ENCODE measurements at regions not wholly inside any gene's neighbourhood (a gene's known extent, or its start where the extent isn't known, plus 50 kb on each side); places are given as distances from the start of the nearest gene placed in this dataset.

DNA sequence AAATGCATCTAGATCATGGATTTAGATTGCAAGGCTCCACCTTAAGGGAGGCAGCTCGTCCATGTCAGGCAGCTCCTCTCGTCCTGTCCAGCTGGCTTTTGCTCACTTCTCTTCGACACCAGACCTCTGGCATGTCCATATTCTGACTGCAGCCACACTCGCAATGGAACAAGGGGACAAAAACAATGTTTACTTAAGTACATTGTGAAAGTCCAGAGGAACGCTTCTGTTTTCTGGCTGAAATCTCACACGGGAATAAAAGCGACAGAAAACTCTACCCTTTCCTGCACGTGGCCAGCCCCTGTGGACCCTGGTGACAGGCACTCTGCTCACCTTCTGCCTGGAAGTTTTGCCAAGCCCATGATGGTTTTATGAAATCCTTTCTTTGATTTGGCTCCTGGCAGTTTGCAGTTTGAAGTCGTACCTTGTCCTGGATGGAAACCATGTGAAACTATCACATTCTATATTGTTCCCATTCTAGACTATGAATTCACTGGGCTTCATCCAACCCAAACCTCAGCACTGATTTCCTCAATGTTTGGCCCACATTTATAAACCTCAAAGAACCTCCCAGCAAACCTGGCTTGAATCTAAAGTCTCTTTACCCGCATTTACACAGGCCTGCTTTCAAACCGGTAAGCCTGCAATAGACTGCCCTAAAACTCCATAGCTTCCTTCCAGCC is 134.3 kb upstream of the PIEZO2 start:
- peaks cover 0 to 4% (median 0%) of the 10 kb centered on the region in 5 experiments for H3K9me3 ChIP-seq (ENCODE audit: control extremely low read depth in 1 of 5, control insufficient read depth in 4 of 5, insufficient read depth in 2 of 5, low read depth in 1 of 5, low read length in 4 of 5)
- no peaks in the 10 kb centered on the region for H3K4me1 ChIP-seq (ENCODE audit: control extremely low read depth in 1 of 4, control insufficient read depth in 4 of 4, insufficient read depth in 4 of 4, low read length in 3 of 4)
- H3K27me3 ChIP-seq (replicated peaks in 2 of 5; ENCODE audit: control insufficient read depth in 4 of 5, insufficient read depth in 5 of 5, low read length in 4 of 5) = no peaks in the 10 kb centered on the region
- POLR2A ChIA-PET = no interaction called here
- WGBS (ENCODE audit: insufficient coverage) = 98% methylated on average over 9 of the region's 11 CpGs
- CTCF ChIA-PET = no interaction called here
- DNase-seq = no peak
- no peaks in the 10 kb centered on the region for H3K36me3 ChIP-seq (ENCODE audit: control insufficient read depth in 4 of 4, insufficient read depth in 4 of 4, low read length in 3 of 4)
- H3K27ac ChIP-seq (ENCODE audit: insufficient read depth in 1 of 2, low read depth in 1 of 2, low read length in 2 of 2, poor library complexity in 1 of 2, severe bottlenecking in 2 of 2) = no peak overlapping the region
- H3K4me3 ChIP-seq (ENCODE audit: control insufficient read depth in 1 of 7, extremely low read depth in 1 of 7, insufficient read depth in 4 of 7, low read depth in 2 of 7, low read length in 6 of 7) = no peak overlapping the region

DNA sequence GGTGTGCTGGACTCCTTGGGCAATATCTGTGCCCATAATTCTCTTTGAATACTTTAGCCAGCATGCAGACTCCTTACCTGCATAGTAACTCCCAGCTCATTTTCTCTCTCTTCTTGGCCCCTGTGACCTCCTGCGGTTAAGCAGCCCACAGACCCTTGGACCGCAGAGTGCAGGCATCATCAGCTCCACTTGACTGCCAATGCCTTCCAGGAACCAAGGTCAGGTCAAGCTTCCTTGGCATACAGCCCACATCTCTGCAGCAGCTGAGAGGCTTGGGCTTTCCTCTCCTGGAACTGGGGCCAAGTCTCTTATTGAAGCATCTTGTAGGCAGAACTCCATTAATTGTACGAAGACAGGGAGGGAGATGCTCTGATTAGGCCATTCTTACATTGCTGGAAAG is 130.1 kb upstream of the PIEZO2 start:
- CTCF ChIA-PET = no interaction called here

DNA sequence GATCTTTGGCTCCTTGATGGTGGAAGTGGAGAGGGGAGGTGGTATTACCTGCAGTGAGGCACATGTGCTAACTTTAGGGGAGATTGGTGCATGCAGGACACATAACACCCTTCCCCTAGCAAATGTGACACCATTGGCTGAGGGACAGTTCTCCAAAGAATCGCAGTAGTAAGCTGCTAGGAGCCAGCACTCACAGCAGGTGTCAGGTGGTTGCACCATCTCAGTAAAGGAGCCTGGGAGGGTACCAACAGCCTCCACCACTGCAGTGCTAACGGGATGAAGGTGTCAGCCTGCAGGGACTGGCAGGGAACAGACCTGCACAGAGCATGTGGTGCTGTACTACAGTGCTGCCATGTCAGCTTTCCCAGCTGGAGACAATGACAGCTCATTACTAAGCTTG is 127.3 kb upstream of the PIEZO2 start:
- no peak for DNase-seq
- POLR2A ChIA-PET = no interaction called here
- H3K4me3 ChIP-seq (ENCODE audit: control insufficient read depth in 1 of 7, extremely low read depth in 1 of 7, insufficient read depth in 4 of 7, low read depth in 2 of 7, low read length in 6 of 7) = no peak overlapping the region
- CTCF ChIA-PET = no interaction called here
- peaks cover 0 to 8% (median 1%) of the 10 kb centered on the region in 4 experiments for H3K4me1 ChIP-seq (ENCODE audit: control extremely low read depth in 1 of 4, control insufficient read depth in 4 of 4, insufficient read depth in 4 of 4, low read length in 3 of 4)
- H3K27ac ChIP-seq (ENCODE audit: insufficient read depth in 1 of 2, low read depth in 1 of 2, low read length in 2 of 2, poor library complexity in 1 of 2, severe bottlenecking in 2 of 2) = no peak overlapping the region
- no peaks in the 10 kb centered on the region for H3K36me3 ChIP-seq (ENCODE audit: control insufficient read depth in 4 of 4, insufficient read depth in 4 of 4, low read length in 3 of 4)
- WGBS (ENCODE audit: insufficient coverage) = 100% methylated on average over 2 of the region's 2 CpGs
- H3K9me3 ChIP-seq (ENCODE audit: control extremely low read depth in 1 of 5, control insufficient read depth in 4 of 5, insufficient read depth in 2 of 5, low read depth in 1 of 5, low read length in 4 of 5) = peaks cover 0 to 4% (median 0%) of the 10 kb centered on the region in 5 experiments
- H3K27me3 ChIP-seq (replicated peaks in 2 of 5; ENCODE audit: control insufficient read depth in 4 of 5, insufficient read depth in 5 of 5, low read length in 4 of 5) = no peaks in the 10 kb centered on the region

More for the DNA sequence above, 130.1 kb upstream of the PIEZO2 start:
- no peaks in the 10 kb centered on the region for H3K27me3 ChIP-seq (replicated peaks in 2 of 5; ENCODE audit: control insufficient read depth in 4 of 5, insufficient read depth in 5 of 5, low read length in 4 of 5)
- H3K9me3 ChIP-seq (ENCODE audit: control extremely low read depth in 1 of 5, control insufficient read depth in 4 of 5, insufficient read depth in 2 of 5, low read depth in 1 of 5, low read length in 4 of 5) = peaks cover 0 to 4% (median 0%) of the 10 kb centered on the region in 5 experiments
- POLR2A ChIA-PET = interaction anchor here (0.5 kb wide), 1 partner anchor 11 kb away, joined by 3 read pairs; no protein-coding TSS in a partner anchor
- no peak overlapping the region for H3K27ac ChIP-seq (ENCODE audit: insufficient read depth in 1 of 2, low read depth in 1 of 2, low read length in 2 of 2, poor library complexity in 1 of 2, severe bottlenecking in 2 of 2)
- H3K36me3 ChIP-seq (ENCODE audit: control insufficient read depth in 4 of 4, insufficient read depth in 4 of 4, low read length in 3 of 4) = no peaks in the 10 kb centered on the region
- no peak overlapping the region for H3K4me3 ChIP-seq (ENCODE audit: control insufficient read depth in 1 of 7, extremely low read depth in 1 of 7, insufficient read depth in 4 of 7, low read depth in 2 of 7, low read length in 6 of 7)
- DNase-seq = no peak
- no peaks in the 10 kb centered on the region for H3K4me1 ChIP-seq (ENCODE audit: control extremely low read depth in 1 of 4, control insufficient read depth in 4 of 4, insufficient read depth in 4 of 4, low read length in 3 of 4)
- WGBS (ENCODE audit: insufficient coverage) = 95% methylated on average over 3 of the region's 3 CpGs

DNA sequence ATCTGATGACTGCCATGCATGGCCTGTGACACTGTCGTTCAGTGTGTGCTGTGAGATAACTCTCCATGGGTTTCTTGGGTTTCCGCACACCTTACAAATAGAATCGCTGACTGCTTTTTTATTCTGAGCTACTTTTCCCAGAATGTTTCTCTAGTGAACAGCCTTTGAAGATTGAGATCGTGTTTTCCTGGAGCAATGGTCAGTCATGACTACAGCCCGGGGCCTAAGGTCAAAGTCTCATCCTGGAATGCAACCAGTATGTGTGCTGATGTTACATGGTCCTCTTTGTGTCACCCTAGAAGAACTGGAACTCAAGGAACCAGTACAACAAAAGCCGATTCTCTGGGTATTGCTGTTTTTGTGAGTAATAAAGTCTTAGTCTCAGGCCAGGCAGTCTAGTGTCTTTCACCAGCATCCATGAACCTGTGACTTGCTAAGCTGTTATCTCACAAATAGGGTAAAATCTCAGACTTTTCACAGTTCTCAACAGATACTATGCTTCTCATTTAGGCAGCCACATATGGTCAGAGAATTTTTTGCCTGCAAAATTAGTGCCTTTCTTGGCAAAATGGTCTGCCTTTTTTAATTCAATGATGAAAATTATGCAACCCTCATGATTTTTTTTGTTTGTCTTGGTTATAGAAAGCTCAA is 124.9 kb upstream of the PIEZO2 start:
- DNase-seq = no peak
- ChIA-PET CTCF (interaction anchor here (0.6 to 1.5 kb wide), 3 partner anchors 36 to 170 kb away, joined by 3 to 4 read pairs (median 3); no protein-coding TSS in a partner anchor), POLR2A (interaction anchor here (0.6 kb wide), 1 partner anchor 43 kb away, joined by 3 read pairs; no protein-coding TSS in a partner anchor)
- 98% methylated on average over 5 of the region's 6 CpGs for WGBS (ENCODE audit: insufficient coverage)
- no peaks in the 10 kb centered on the region for H3K27me3 ChIP-seq (replicated peaks in 2 of 5; ENCODE audit: control insufficient read depth in 4 of 5, insufficient read depth in 5 of 5, low read length in 4 of 5)
- H3K4me3 ChIP-seq (ENCODE audit: control insufficient read depth in 1 of 7, extremely low read depth in 1 of 7, insufficient read depth in 4 of 7, low read depth in 2 of 7, low read length in 6 of 7) = no peak overlapping the region
- H3K4me1 ChIP-seq (ENCODE audit: control extremely low read depth in 1 of 4, control insufficient read depth in 4 of 4, insufficient read depth in 4 of 4, low read length in 3 of 4) = peaks cover 0 to 9% (median 2%) of the 10 kb centered on the region in 4 experiments
- H3K27ac ChIP-seq (ENCODE audit: insufficient read depth in 1 of 2, low read depth in 1 of 2, low read length in 2 of 2, poor library complexity in 1 of 2, severe bottlenecking in 2 of 2) = no peak overlapping the region
- no peaks in the 10 kb centered on the region for H3K36me3 ChIP-seq (ENCODE audit: control insufficient read depth in 4 of 4, insufficient read depth in 4 of 4, low read length in 3 of 4)
- peaks cover 0 to under 1% (median 0%) of the 10 kb centered on the region in 5 experiments for H3K9me3 ChIP-seq (ENCODE audit: control extremely low read depth in 1 of 5, control insufficient read depth in 4 of 5, insufficient read depth in 2 of 5, low read depth in 1 of 5, low read length in 4 of 5)

DNA sequence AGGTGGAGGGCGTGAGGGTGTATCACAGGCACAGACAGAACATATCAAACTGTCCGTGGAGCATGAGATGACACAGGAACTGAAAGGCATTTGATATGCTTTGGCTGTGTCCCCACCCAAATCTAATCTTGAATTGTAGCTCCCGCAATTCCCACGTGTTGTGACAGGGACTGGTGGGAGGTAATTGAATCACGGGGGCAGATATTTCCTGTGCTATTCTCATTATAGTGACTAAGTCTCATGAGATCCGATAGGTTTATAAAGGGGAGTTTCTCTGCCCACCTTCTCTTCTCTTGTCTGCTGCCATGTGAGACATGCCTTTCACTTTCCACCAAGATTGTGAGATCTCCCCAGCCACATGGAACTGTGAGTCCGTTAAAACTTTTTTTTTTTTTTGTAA is 123.1 kb upstream of the PIEZO2 start:
- CTCF ChIA-PET = no interaction called here
- peaks cover 0 to 3% (median 0%) of the 10 kb centered on the region in 5 experiments for H3K27me3 ChIP-seq (replicated peaks in 2 of 5; ENCODE audit: control insufficient read depth in 4 of 5, insufficient read depth in 5 of 5, low read length in 4 of 5)
- WGBS (ENCODE audit: insufficient coverage) = 72% methylated on average over 5 of the region's 7 CpGs
- H3K4me1 ChIP-seq (ENCODE audit: control extremely low read depth in 1 of 4, control insufficient read depth in 4 of 4, insufficient read depth in 4 of 4, low read length in 3 of 4) = peaks cover 0 to 9% (median 2%) of the 10 kb centered on the region in 4 experiments
- POLR2A ChIA-PET = no interaction called here
- H3K27ac ChIP-seq (ENCODE audit: insufficient read depth in 1 of 2, low read depth in 1 of 2, low read length in 2 of 2, poor library complexity in 1 of 2, severe bottlenecking in 2 of 2) = no peak overlapping the region
- H3K36me3 ChIP-seq (ENCODE audit: control insufficient read depth in 4 of 4, insufficient read depth in 4 of 4, low read length in 3 of 4) = no peaks in the 10 kb centered on the region
- no peak for DNase-seq
- H3K4me3 ChIP-seq (ENCODE audit: control insufficient read depth in 1 of 7, extremely low read depth in 1 of 7, insufficient read depth in 4 of 7, low read depth in 2 of 7, low read length in 6 of 7) = no peak overlapping the region
- no peaks in the 10 kb centered on the region for H3K9me3 ChIP-seq (ENCODE audit: control extremely low read depth in 1 of 5, control insufficient read depth in 4 of 5, insufficient read depth in 2 of 5, low read depth in 1 of 5, low read length in 4 of 5)

DNA sequence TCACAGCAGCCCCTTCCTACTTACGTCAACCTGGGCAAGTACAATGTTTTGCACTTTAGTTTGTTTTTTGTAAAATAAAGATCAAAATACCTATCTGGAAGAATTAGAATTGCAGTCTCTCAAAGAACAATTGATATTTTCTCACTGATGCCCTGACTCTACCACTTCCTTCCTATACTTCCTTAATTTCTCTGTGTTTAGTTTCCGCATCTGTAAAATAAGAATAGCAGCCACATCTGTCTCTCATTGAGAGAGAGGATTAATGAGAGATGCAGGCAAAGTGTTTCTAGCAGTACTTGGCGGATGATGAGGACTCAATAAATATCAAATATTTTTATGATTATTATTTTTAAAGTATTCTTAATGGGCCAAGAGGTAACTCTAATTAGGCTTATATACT is 122.6 kb upstream of the PIEZO2 start:
- Histone ChIP-seq H3K9me3 (ENCODE audit: control extremely low read depth in 1 of 5, control insufficient read depth in 4 of 5, insufficient read depth in 2 of 5, low read depth in 1 of 5, low read length in 4 of 5) (no peaks in the 10 kb centered on the region), H3K27me3 (replicated peaks in 2 of 5; ENCODE audit: control insufficient read depth in 4 of 5, insufficient read depth in 5 of 5, low read length in 4 of 5) (peaks cover 0 to 3% (median 0%) of the 10 kb centered on the region in 5 experiments), H3K27ac (ENCODE audit: insufficient read depth in 1 of 2, low read depth in 1 of 2, low read length in 2 of 2, poor library complexity in 1 of 2, severe bottlenecking in 2 of 2) (no peak overlapping the region), H3K4me3 (ENCODE audit: control insufficient read depth in 1 of 7, extremely low read depth in 1 of 7, insufficient read depth in 4 of 7, low read depth in 2 of 7, low read length in 6 of 7) (no peak overlapping the region), H3K4me1 (ENCODE audit: control extremely low read depth in 1 of 4, control insufficient read depth in 4 of 4, insufficient read depth in 4 of 4, low read length in 3 of 4) (peaks cover 0 to 9% (median 2%) of the 10 kb centered on the region in 4 experiments), H3K36me3 (ENCODE audit: control insufficient read depth in 4 of 4, insufficient read depth in 4 of 4, low read length in 3 of 4) (no peaks in the 10 kb centered on the region)
- DNase-seq = peak in 2 of 3 donors; percentile 11 to 26
- ChIA-PET CTCF (no interaction called here), POLR2A (no interaction called here)
- WGBS (ENCODE audit: insufficient coverage) = no CpG with 5 or more reads among the region's 3 CpGs

DNA sequence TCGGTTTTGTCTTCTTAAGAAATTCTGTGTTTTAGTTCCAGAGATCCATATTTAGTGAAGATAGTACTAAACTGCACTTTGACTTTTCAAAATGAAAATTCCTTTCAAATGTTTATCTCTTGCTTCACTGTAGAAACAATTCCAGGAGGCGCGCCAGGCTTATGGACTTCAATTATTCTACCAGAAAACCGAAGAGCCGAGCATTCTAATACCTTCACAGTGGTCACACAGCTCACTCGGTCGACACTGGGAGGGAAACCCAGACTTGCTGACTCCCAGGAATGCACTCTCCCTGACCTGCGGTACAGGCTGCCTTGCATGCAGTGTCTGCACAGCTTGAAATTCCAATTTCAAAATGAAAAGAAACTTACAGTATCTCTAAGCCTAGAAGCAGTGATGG is 119.9 kb upstream of the PIEZO2 start:
- Histone ChIP-seq H3K4me3 (ENCODE audit: control insufficient read depth in 1 of 7, extremely low read depth in 1 of 7, insufficient read depth in 4 of 7, low read depth in 2 of 7, low read length in 6 of 7) (no peak overlapping the region), H3K4me1 (ENCODE audit: control extremely low read depth in 1 of 4, control insufficient read depth in 4 of 4, insufficient read depth in 4 of 4, low read length in 3 of 4) (peaks cover 0 to 9% (median 2%) of the 10 kb centered on the region in 4 experiments), H3K36me3 (ENCODE audit: control insufficient read depth in 4 of 4, insufficient read depth in 4 of 4, low read length in 3 of 4) (no peaks in the 10 kb centered on the region), H3K27ac (ENCODE audit: insufficient read depth in 1 of 2, low read depth in 1 of 2, low read length in 2 of 2, poor library complexity in 1 of 2, severe bottlenecking in 2 of 2) (no peak overlapping the region), H3K27me3 (replicated peaks in 2 of 5; ENCODE audit: control insufficient read depth in 4 of 5, insufficient read depth in 5 of 5, low read length in 4 of 5) (peaks cover 0 to 3% (median 0%) of the 10 kb centered on the region in 5 experiments), H3K9me3 (ENCODE audit: control extremely low read depth in 1 of 5, control insufficient read depth in 4 of 5, insufficient read depth in 2 of 5, low read depth in 1 of 5, low read length in 4 of 5) (peaks cover 0 to 4% (median 1%) of the 10 kb centered on the region in 5 experiments)
- WGBS (ENCODE audit: insufficient coverage) = 98% methylated on average over 6 of the region's 8 CpGs
- no peak for DNase-seq
- ChIA-PET POLR2A (no interaction called here), CTCF (no interaction called here)
